Bronchial epithelial cell (primary cell): ENCODE measurements at regions not wholly inside any gene's neighbourhood (a gene's known extent, or its start where the extent isn't known, plus 50 kb on each side); places are given as distances from the start of the nearest gene placed in this dataset.
A peak's percentile ranks its signal among the peaks of the same experiment; 100 is the strongest.

ENCODE experiments used
- DNase-seq: peaks from one replicate; pipeline ENCODE4 v3.0.0-alpha.2; 2010; ENCODE audit warnings: low read depth
- FAIRE-seq: peaks from 2 replicates; lab custom pipeline; 2011; peaks lifted over from hg19 to GRCh38; lab: Jason Lieb, UNC
- H3K27me3 ChIP-seq: 2 replicates; pipeline ENCODE4 v1.5.1; 2011; ENCODE audit warnings: low read length; ENCODE audit not compliant: control insufficient read depth, insufficient read depth
- H3K36me3 ChIP-seq: 2 replicates; pipeline ENCODE4 v1.5.1; 2011; ENCODE audit warnings: low read length; ENCODE audit not compliant: control insufficient read depth, insufficient read depth
- H3K4me3 ChIP-seq: 2 replicates; pipeline ENCODE4 v1.5.1; 2011; ENCODE audit warnings: mild to moderate bottlenecking, low read depth, low read length, control low read depth
- CTCF ChIP-seq: IDR thresholded peaks from 2 replicates; pipeline ENCODE4 v1.5.1; 2011; ENCODE audit warnings: mild to moderate bottlenecking, moderate library complexity, low read length, control low read depth, inconsistent platforms; ENCODE audit not compliant: insufficient read depth, severe bottlenecking

DNA sequence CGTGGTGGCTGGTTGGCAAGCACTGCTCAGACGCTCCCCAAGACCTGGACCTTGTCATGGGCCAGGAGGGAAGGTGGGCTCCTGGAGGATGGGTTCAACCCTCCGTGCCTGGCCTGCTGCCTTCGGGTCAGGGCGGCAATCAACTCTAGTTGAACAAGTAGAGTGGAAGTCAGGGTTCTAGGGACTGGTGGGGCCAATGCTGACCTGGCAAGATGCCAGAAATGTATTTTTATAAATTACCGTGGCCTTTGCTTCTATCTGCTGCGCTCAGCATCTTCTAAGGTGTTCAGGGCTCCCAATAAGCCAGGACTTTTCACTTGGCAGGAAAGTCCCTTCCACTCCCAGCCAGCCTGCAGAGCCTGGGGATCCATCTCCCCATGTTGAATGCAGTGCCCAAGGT lies 207.1 kb upstream of the N4BP1 start:
- no peak for TF ChIP-seq CTCF
- Histone ChIP-seq H3K4me3 (no peak overlapping the region), H3K36me3 (no peaks in the 10 kb centered on the region), H3K27me3 (no peaks in the 10 kb centered on the region)
- peak; percentile 47 for FAIRE-seq
- no peak for DNase-seq

DNA sequence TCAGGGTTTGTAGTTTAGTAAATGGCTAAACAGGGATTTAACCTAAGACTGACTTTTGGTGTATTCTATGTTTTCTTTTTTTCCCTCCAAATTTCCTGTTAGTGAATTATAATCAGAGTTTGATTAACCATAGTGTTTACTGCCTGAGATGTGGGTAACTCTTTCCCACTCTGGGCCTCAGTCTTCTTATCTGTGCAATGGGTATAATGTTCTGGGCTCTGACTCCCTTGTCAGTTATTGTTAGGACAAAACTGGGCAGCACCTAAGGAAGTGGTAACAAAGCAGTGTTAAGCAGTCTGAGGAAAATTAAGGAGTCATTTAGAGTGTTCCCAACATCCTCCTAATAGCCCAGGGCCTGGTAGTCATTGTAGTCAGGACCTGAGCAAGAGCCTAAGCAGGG lies 206.4 kb upstream of the N4BP1 start:
- DNase-seq (no peak), FAIRE-seq (no peak)
- TF ChIP-seq CTCF = no peak
- Histone ChIP-seq H3K36me3 (no peaks in the 10 kb centered on the region), H3K4me3 (no peak overlapping the region), H3K27me3 (no peaks in the 10 kb centered on the region)

- H3K27me3 ChIP-seq = peaks cover 6% of the 10 kb centered on the region
- FAIRE-seq (no peak), DNase-seq (no peak)
- no peaks in the 10 kb centered on the region for H3K36me3 ChIP-seq
- TF ChIP-seq CTCF = no peak
- H3K4me3 ChIP-seq = no peak overlapping the region
Measured at GRCh38 chr16:48814994-48815393, 205.0 kb upstream of the N4BP1 start.

- peaks cover 8% of the 10 kb centered on the region for H3K27me3 ChIP-seq
- no peak for DNase-seq
- no peak overlapping the region for H3K4me3 ChIP-seq
- TF ChIP-seq CTCF = no peak
- no peaks in the 10 kb centered on the region for H3K36me3 ChIP-seq
- FAIRE-seq = no peak
Measured at GRCh38 chr16:48813485-48813884, 203.5 kb upstream of the N4BP1 start.

DNA sequence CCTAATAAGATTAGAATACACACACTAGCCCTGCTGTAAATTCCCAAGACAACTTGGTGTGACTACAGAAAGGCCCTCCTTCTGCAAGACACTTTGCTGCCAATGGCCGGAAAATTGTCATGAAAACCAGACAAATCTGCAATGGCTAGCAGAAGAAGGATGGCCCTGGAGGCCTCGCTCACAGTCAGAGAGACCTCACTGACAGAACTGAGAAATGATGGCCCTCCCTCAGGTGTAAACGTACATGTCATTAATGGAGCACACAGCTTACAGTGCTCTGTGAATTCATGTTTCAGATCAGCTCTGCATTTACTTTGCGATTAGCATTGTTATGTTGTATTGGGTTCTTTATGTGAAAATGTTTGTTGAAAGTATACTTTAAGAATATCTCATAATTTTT lies 202.9 kb upstream of the N4BP1 start:
- H3K4me3 ChIP-seq = no peak overlapping the region
- DNase-seq (no peak), FAIRE-seq (no peak)
- no peak for TF ChIP-seq CTCF
- peaks cover 8% of the 10 kb centered on the region for H3K27me3 ChIP-seq
- no peaks in the 10 kb centered on the region for H3K36me3 ChIP-seq

DNA sequence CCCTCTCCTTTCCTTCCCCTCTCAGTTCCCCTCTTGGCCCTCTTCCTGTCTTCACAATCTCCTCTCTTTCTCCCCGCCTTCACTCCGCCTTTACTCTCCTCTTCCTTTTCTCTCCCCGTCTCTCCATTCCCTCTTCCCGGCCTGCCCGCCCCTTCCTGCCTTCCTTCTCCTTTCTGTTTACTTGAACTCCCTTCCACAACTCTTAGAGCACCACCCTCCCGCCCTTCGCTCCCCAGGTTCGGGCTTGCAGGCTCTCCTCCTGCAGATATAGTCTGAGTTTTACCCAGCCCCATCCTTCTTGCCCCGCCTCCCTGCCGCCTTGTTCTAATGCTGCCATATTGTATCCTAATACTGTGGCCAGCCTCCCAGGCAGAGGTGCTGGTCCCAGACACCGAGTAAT lies 201.5 kb upstream of the N4BP1 start:
- no peak for TF ChIP-seq CTCF
- no peak overlapping the region for H3K4me3 ChIP-seq
- no peaks in the 10 kb centered on the region for H3K36me3 ChIP-seq
- FAIRE-seq (no peak), DNase-seq (no peak)
- peaks cover 8% of the 10 kb centered on the region for H3K27me3 ChIP-seq
